ENCODE measurements at regions not wholly inside any gene's neighbourhood (a gene's known extent, or its start where the extent isn't known, plus 50 kb on each side); places are given as distances from the start of the nearest gene placed in this dataset.

DNA sequence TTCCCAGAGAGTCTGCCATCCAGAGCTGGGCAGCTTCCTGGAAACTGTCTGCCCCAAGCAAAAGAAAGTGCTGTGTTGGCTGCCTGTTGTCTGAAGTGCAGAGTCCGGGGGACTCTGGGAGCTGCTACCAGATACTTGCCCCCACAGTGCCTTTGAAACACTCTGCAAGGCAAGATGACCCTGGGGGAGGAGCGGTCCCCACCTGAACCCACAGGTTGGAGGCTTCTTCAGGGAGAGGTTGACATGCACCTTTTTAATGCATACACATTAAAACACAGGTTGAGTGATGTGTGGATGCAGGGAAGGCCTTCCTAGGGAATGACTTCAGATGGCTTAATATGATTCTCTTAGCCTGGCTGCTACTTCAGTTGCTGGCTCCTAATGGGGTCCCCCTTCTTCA, 479.5 kb downstream of the ZNF536 start:
- no peak for DNase-seq
- Histone ChIP-seq H3K9ac (ENCODE audit: extremely low read depth, insufficient read length, low read length) (no peak overlapping the region), H3K14ac (ENCODE audit: insufficient read depth, low read length) (no peak overlapping the region), H3K4ac (ENCODE audit: low read depth, low read length) (no peak overlapping the region), H3K56ac (ENCODE audit: insufficient read length, low read depth, low read length) (no peak overlapping the region), H2AFZ (ENCODE audit: low read length) (no peak overlapping the region), H3K18ac (ENCODE audit: insufficient read length, low read depth, low read length) (no peak overlapping the region), H3K23ac (ENCODE audit: insufficient read length, low read depth, low read length) (no peak overlapping the region), H3K79me1 (ENCODE audit: insufficient read depth, low read depth, low read length, poor library complexity, severe bottlenecking) (no peaks in the 10 kb centered on the region), H3K23me2 (ENCODE audit: insufficient read length, low read depth, low read length, poor library complexity, severe bottlenecking) (no peaks in the 10 kb centered on the region), H2BK20ac (ENCODE audit: low read depth, low read length, poor library complexity, severe bottlenecking) (no peak overlapping the region), H2AK5ac (ENCODE audit: insufficient read length, low read length) (no peak overlapping the region), H3K9me3 (ENCODE audit: control insufficient read depth, low read depth, low read length) (no peaks in the 10 kb centered on the region), H2BK15ac (ENCODE audit: low read depth, low read length) (no peak overlapping the region), H4K91ac (ENCODE audit: insufficient read length, low read depth, low read length) (no peak overlapping the region), H3T11ph (ENCODE audit: low read length) (no peak overlapping the region), H3K27ac (ENCODE audit: insufficient read length, low read depth, low read length) (no peak overlapping the region), H3K4me1 (ENCODE audit: insufficient read depth, low read length) (no peaks in the 10 kb centered on the region), H2BK120ac (ENCODE audit: low read depth, low read length, poor library complexity, severe bottlenecking) (no peak overlapping the region), H4K20me1 (ENCODE audit: control insufficient read depth, insufficient read depth, insufficient read length) (no peaks in the 10 kb centered on the region), H2BK5ac (ENCODE audit: insufficient read length, low read length) (no peak overlapping the region), H3K79me2 (ENCODE audit: insufficient read depth, low read length) (no peaks in the 10 kb centered on the region), H4K8ac (replicated peaks; ENCODE audit: insufficient read length, low read depth, low read length) (no peak overlapping the region), H4K5ac (ENCODE audit: insufficient read length, low read depth, low read length) (no peak overlapping the region), H3K27me3 (ENCODE audit: insufficient read depth, low read length) (no peaks in the 10 kb centered on the region), H2BK12ac (ENCODE audit: insufficient read length, low read depth, low read length) (no peak overlapping the region), H3K4me2 (ENCODE audit: insufficient read depth, insufficient read length, low read length) (no peak overlapping the region)
- Mint-ChIP-seq H3K4me3 (no peak overlapping the region), H3K36me3 (ENCODE audit: insufficient read depth in 1 of 3, low read depth in 3 of 3) (peaks cover 0 to 2% (median 0%) of the 10 kb centered on the region in 3 experiments; a peak in 1 of 7 replicates), H3K27me3 (ENCODE audit: low read depth) (no peaks in the 10 kb centered on the region; the same call in 1 of the 2 replicates), H3K27ac (no peak overlapping the region), H3K9me3 (no peaks in the 10 kb centered on the region; a peak in 1 of 5 replicates), H3K4me1 (peaks cover 5 to 6% of the 10 kb centered on the region in 2 experiments)
- TF ChIP-seq, protein P1, sequence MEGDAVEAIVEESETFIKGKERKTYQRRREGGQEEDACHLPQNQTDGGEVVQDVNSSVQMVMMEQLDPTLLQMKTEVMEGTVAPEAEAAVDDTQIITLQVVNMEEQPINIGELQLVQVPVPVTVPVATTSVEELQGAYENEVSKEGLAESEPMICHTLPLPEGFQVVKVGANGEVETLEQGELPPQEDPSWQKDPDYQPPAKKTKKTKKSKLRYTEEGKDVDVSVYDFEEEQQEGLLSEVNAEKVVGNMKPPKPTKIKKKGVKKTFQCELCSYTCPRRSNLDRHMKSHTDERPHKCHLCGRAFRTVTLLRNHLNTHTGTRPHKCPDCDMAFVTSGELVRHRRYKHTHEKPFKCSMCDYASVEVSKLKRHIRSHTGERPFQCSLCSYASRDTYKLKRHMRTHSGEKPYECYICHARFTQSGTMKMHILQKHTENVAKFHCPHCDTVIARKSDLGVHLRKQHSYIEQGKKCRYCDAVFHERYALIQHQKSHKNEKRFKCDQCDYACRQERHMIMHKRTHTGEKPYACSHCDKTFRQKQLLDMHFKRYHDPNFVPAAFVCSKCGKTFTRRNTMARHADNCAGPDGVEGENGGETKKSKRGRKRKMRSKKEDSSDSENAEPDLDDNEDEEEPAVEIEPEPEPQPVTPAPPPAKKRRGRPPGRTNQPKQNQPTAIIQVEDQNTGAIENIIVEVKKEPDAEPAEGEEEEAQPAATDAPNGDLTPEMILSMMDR (conservative IDR thresholded peaks at IDR 0.05): no peak
- no CpG with 5 or more reads among the region's 2 CpGs for WGBS (ENCODE audit: extremely low coverage, insufficient read length, low lambda C conversion rate)

Measured in H9 (cell line).